HG03378 (cell line): ENCODE measurements at regions not wholly inside any gene's neighbourhood (a gene's known extent, or its start where the extent isn't known, plus 50 kb on each side); places are given as distances from the start of the nearest gene placed in this dataset.

Experiments
- ATAC-seq: cut with Tn5 transposase; IDR thresholded peaks from one replicate; pipeline ENCODE4 v1.9.1; 2021; ENCODE audit warnings: mild to moderate bottlenecking, moderate library complexity; ENCODE audit not compliant: unreplicated experiment

DNA sequence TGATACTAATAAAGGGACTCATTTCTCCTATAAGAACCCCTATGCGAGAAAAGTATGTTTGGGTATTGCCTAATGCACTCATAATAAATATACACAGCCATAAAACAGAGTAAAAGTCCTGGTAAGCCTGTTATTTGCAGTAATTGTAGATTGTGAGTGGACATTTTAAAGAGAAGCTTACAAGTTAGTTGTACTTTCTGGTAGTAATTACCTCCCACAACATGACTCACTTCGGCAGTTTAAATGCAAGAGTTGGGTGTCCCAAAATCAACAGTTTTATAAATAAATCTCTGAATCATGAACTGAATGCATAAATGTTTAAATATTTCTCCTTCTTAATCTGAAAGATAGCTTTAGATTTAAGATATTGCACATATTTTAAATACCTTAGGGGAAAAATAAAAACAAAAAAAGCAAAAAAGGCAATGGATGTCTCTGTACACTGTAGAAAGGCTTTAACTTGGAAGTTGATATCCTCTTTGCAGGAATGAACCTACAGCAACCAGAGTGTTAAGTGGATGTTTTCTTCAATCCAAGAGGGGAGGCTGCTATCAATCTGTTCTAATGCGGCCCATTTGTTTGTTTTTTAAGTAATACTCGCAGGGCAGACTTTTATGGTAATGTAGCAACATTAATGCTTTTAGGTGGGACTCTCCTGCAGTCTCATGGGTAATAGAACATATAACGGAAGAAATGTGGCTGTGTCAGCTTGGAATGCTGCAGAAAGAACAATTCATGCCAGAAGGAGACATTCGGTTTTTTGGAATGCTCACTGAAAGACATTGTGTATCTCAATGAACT is 57.3 kb upstream of the ZEB1 start:
- no peak for ATAC-seq

DNA sequence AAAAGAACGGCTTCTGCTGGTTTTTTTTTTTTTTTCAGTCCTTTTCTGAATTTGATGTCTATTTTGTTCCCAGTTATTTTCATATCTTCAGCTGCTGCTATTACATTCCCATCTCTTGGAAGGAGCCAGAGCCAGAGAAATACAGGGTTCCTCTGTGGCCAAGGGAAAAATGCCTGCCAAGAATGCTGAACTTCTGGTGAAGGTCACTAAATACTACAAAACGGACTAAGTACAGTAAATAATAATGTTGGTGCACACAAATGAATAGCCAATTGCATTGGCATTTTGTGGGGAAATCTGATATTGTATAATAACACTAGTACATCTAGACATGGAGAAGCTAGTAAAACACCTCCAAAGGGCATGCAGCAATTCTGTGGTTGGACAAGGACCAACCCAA is 56.3 kb upstream of the ZEB1 start:
- no peak for ATAC-seq

DNA sequence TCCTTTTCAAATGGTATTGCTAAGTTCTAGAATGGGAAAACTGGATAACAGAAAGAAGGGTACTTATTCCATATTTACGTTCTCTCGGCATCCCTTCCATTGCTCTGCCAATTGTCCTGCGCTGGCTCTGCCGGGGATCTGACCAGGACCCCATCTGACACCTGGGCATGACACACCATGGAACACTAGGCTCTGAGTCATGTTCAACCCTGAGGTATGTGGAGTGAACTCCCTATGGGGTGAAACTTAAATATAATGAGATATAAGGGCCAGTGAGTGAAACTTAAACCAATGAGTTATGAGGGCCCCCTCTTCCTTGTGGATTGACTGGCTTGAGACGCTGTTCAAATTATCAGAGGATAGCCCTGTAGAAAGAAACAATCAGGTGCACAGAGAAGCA is 55.1 kb upstream of the ZEB1 start:
- no peak for ATAC-seq

DNA sequence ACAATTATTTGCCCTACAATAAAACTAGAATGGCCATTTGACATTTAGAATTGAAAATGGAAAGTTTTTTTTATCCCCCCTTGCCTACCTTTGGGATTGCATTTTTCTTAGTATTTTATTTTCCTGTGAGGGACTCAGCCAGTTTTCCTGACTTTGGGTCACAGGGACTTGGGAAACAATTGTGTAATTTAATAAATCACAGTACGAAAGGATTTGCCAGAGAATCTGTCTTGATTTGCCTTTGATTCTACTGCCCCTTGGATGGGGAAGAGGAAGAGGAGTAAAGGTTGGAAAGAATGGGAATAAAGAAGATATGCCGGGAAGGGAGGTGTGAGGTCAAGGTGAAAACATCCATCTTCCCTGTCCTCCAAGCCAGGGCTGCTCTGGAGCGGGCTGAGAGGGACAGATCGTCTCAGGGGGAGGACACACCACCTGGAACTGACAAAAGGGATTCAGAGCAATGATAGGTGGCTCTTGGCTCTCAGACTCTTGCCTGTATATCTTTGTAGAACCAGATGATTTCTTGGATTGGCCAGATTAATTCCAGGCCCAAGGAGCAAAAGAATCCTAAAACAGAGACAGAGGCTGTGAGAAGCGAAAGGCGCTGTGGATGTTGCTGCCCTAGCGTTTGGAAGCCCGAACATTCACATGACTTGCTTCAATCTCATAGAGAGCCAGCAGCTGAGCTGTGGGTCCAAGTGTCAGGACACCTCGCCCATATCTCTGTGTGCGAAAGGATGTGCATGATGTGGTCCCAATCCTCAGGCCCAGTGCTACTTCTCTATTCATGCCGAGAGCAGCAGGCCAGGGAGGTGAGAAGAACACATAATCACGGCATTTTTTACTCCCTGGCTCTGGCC is 50.3 kb upstream of the ZEB1 start:
- ATAC-seq: no peak
